GM12892 (cell line): ENCODE measurements at regions not wholly inside any gene's neighbourhood (a gene's known extent, or its start where the extent isn't known, plus 50 kb on each side); places are given as distances from the start of the nearest gene placed in this dataset.

Experiments
- POLR2A ChIP-seq: IDR thresholded peaks from 2 replicates; pipeline ENCODE4 v1.6.1; 2011; ENCODE audit warnings: low read depth, low read length, control low read depth
- POLR2AphosphoS5 ChIP-seq: IDR thresholded peaks from 2 replicates; pipeline ENCODE4 v1.6.1; 2011; ENCODE audit warnings: low read depth, low read length, control low read depth
- TAF1 ChIP-seq: IDR thresholded peaks from 2 replicates; pipeline ENCODE4 v1.6.1; 2011; ENCODE audit warnings: low read depth, mild to moderate bottlenecking, control low read depth, low read length, borderline replicate concordance

GRCh38 chr10:45071043-45071813, 70.5 kb downstream of the ZNF22 start:
- no peak for TF ChIP-seq POLR2AphosphoS5
- TF ChIP-seq POLR2A: no peak
- no peak for TF ChIP-seq TAF1
